CD4-positive, alpha-beta T cell treated with Interleukin-1 beta for 1 hour (primary cell): ENCODE measurements at regions not wholly inside any gene's neighbourhood (a gene's known extent, or its start where the extent isn't known, plus 50 kb on each side); places are given as distances from the start of the nearest gene placed in this dataset.
"Not testable (repeated sequence)": the region's sequence is repeated elsewhere in the genome, so short reads cannot be mapped to it uniquely, and the experiment has no call there.

Experiments used
- DNase-seq, 2 donors: peaks; one replicate each; pipeline ENCODE4 v3.0.0-alpha.2; 2020 to 2022

- no peak for DNase-seq
Measured at GRCh38 chr21:15283138-15283537, 218.3 kb upstream of the NRIP1 start.

DNA sequence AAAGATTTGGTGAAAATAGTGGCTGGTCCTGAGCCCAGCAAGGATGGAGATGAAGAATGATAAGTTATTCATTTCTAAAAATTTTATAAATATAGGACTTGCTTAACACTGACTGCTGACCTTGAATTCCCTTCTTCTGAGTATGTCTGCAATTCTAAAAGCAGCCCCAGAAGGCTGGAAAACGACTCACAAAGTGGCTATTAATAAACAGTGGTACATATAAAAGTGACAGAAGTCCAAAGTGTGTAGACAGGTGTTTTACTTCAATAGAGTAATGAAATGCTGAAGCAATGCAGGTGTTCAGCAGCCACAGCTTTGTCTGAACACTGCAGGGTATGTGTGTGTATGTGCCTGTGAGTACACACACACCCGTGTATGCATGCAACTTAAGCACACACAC lies 219.0 kb upstream of the NRIP1 start:
- DNase-seq, result no peak

DNA sequence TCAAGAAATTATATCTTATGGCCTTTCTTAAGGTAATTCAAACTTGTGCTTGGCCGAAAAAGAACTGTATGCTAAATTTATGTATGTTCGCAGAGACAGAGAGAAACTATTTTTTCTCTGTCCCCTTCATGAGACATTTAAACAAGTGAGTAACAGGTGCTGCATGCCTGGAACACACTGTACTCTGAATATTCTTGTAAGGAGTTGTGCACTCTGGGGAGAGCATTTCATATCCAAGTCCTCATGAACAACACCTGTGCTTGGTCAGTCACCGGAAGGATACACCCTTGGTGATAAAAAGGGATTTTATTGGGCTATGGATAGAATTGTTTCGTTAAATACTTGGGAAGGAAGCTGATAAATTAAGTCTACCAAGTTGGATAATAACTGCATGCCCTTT lies 220.8 kb upstream of the NRIP1 start:
- no peak for DNase-seq

DNA sequence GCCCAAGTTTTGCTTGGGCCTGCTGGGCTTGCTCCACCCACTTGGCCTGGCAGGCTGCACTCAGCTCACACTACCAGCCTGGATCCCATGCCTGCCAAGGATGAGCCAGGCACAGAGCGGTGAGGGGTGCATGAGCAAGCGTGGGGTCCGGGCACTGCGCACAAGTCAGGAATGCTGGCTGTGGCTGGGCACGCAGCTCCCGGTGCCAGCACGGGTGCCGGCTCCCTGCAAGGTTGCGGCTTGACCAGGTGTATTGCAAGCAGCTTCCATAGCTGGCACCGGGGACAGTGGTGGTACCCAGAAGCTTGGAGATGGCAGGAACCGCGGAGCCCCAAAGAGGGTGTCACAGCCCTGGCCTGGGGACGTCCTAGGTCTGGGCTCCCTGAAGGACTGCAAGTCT lies 224.4 kb upstream of the NRIP1 start:
- DNase-seq, result no peak

- peak in 1 of 2 donors; percentile 2 for DNase-seq
Measured at GRCh38 chr21:15289896-15290841, 225.4 kb upstream of the NRIP1 start.

DNA sequence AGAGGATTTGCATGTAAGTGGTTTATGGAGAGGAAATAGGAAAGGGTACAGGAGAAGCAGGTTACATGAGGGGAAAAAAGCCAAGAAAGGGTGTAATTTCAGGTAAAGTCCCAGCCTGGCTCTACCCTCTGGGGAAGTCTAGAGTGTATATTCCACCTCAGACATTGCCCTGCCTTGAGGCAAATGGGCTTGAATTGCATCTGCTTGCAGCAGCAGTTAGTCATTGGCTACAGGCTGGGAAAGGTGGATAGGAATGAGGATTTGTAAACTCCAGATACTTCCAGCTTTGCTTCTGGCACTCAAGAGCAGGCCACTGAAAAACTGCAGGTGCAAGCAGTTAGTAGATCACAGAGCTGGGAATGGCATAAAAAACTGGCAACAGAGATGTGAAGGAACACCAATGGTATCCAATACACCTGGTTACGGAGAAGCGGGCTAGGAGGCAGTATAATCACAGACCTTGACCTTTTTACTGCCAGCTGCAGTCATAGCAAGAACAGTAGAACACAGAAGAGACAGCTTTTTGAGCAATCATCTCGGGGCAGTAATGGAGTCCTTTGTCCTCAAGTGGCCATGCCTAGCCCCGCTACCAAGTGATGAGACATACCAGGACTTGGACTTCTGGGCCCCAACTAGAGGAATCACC lies 226.9 kb upstream of the NRIP1 start:
- no peak for DNase-seq

DNA sequence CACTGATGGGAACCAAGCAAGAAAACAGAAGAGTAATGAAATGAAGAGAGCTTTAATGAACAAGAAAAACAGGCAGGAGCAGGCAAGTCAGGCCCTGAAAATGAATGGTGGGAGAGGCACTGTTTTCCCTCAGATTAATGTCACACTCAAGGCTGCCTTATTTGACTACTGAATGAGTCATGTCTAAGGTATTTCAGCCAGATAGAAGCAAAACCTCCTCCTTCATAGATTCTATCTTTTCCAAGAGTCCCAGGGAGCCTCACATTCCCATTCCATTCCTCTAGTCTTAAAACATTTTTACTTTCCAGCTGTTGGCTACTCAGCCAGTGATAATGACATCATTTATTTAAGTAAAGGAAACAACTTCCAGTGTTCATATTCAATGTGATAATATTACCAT lies 228.4 kb upstream of the NRIP1 start:
- no peak for DNase-seq

DNA sequence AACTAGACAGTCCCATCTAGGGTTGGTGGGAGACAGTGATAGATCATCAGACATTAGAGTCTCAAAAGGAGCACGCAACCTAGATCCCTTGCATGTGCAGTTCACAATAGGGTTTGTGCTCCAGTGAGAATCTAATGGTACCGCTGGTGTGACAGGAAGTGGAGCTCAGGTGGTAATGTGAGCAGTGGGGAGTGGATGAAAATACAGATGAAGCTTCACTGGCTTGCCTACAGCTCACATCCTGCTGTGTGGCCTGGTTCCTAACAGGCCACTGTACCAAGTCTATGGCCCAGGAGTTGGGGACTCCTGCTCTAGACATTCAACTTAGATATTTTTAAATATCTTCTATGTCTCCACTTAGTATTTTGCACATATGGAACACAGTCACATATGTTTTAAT lies 231.1 kb upstream of the NRIP1 start:
- DNase-seq, result no peak

DNA sequence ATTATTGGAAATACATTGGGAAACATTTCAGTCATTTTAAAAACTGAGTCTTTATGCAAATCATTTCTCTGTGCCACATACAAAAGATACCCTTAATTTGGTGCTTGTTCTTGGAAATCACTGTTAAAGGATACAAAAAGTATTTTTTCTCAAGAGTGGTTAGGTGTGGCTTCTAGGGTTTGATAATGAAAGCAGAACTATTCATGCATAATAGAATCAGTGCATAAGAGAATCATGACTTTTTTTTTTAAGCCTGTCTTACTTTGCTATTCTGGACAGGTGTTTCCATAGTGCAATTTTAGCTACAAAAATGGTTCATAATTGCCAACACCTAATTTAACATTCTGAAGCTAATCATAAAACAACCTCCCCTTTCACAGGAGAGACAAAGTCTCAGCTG lies 233.0 kb upstream of the NRIP1 start:
- no peak for DNase-seq

DNA sequence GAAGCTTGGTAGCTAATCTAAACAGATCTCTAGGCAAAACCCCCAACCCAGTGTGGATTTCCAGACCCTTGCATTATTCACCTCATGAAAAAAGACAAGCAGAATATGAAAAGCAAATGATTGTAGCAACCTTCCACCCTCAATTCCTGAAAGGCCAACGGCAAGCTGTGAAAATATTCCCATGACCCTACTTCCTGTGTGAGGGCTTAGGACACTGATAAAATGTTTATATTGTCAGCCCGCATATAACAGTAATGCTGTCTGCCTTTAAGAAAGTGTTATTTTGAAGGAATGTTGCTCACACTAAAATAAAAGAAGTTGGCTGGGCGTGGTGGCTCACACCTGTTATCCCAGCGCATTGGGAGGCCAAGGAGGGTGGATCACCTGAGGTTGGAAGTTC lies 233.5 kb upstream of the NRIP1 start:
- DNase-seq, result no peak

GRCh38 chr21:15298755-15299154 lies 234.0 kb upstream of the NRIP1 start:
- not testable (repeated sequence) for DNase-seq

DNA sequence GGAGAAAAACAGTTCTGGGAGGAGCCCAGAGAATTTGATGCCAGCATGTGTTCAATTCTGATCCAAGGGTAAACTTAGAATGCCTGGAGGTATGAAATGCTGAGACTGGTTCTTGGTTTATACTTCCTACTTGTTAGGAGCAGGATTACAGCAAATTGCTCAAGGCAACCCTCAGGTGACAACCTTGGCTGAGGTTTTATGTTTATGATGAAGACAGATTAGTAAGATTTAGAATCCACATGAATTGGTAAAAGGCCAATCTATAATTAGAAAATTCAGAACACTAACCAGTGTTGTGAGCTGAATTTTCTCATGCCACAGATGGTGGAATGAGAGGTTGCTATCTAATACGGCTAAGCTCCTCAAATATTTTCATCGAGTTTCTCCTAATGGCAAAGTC lies 235.3 kb upstream of the NRIP1 start:
- no peak for DNase-seq

DNA sequence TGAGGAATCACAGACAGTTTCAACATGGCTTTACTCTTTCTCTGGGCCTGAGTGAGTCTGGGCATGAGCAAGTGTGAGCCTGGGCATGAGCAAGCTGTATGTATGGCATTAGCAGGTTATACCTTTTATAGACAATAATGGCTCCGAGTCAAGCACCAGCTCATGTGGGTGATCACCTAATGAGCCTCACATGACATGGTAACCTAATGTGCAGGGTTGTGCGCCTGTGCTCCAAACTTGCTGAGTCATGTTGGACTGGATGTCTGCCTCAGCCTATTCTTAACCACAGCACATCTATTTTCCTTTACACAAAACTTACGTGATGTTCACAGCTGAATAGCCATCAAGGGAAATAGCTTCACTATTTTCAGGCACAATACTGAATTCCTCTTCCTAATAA lies 236.2 kb upstream of the NRIP1 start:
- no peak for DNase-seq

DNA sequence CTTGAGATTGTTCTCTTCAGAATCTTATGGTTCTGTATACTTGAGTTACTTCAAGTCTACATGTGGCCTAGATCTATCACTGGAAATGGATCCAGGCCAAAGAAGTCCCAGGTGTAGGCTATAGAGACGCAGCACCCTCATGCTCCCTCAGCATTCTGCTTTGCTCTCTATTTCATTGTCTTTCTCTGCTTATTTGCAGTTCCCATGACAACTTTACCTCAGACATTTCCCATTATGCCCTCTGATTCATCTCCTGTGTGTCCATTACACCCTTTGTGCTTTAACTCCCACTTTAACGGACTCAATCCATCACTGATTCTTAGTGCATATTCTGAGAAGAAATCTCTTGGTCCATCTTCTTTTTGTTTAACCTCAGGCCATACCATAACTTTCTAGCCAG lies 236.9 kb upstream of the NRIP1 start:
- no peak for DNase-seq

- DNase-seq, result no peak
Measured at GRCh38 chr21:15306271-15306670, 241.5 kb upstream of the NRIP1 start.

- DNase-seq, result no peak
Measured at GRCh38 chr21:15308333-15308732, 243.5 kb upstream of the NRIP1 start.

GRCh38 chr21:15309022-15309590 lies 244.3 kb upstream of the NRIP1 start:
- no peak for DNase-seq

DNA sequence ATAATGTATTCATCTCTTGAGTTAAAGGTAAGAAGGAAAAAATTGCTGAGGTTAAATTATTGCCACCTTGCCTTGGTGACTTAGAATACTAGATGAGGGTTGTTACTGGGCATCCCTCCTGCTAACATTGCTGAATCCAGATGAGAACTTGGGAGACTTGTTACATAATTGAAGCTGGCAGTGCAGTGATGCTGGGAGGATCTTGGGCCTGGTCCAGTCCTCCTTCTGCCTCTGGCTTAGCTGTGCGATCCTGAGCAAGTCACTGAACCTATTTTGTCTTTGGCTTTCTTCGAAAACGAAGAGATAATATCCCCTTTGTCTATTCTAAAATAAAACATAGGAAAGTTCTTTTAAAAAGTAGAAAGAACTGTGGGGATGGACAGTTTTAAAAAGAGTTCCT lies 244.9 kb upstream of the NRIP1 start:
- no peak for DNase-seq

DNA sequence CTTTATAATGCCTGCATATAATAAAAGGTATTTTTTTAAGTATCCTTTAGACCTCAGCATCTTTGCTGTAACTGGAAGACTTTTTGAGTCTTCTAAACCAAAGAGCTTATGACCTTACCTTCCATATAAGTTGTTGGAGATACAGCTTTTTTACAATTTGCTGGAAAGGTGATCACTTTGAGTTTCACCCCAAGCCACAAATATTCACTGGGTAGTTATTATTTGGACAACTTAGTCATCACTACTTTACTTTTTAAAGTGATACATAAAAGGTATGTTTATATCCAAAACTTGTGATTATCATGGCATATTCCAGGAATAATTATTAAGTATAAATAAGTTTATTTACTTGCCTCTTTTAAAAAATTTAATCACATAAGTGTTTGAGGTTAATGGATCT lies 246.7 kb upstream of the NRIP1 start:
- no peak for DNase-seq

GRCh38 chr21:15317034-15317433 lies 252.2 kb upstream of the NRIP1 start:
- not testable (repeated sequence) for DNase-seq

DNA sequence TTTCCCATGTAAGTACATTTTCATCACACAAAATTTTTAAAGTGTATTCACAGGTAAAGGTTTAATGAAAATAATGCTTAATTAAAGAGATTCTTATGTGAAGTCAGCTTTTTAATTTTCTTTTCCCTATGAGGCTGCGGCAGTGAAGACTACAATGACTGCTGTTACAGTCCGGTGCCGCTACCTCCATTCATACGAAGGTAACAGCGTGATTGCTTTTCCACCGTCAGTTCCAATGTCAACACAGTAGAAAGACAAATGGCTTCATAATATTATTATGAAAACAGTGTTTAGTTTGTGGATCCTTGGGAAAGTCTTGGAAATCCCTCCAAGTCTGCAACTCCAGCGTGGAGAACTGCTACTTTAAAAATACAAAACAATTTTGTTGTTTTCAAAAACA lies 254.9 kb upstream of the NRIP1 start:
- no peak for DNase-seq

GRCh38 chr21:15324542-15324941 lies 259.7 kb upstream of the NRIP1 start:
- DNase-seq, result no peak

DNA sequence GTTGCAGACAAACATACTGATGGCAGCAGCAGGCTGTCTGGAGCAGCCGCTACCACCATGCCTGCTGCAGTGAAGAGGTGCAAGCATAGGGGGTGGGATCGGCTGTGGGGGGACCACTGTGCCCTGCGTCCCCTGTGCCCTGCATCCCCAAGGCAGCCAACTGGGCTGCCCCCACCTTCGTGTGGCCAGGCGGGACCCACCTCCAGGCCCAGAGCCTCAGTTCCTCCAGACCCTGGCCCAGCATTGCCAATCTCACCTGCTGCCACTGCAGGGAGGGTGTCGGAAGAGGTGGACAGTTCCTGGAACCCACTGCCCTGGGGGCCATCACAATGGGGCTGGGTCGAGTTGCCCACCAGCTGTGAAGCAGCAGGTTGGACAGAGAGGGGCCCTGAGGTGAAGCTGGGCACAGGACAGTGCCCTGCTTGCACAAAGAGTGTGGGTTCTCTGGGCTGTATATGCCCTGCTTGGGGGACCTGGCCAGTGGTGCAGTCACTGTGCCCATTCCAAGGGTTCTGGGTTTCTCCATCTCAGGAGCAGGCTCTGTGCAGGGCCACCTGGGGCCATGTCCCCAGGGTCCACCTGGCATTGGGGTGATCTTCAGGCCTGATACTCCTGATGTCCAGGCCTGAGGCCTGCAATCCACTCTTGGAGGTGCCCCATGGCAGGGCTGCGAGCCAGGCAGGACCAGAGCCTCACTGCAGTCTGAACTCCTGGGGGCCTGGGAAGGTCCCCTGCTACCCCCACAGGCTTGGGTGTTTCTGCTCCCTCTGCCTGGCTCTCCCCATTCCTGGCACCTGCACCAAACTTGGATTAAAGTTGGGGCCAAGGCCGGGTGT lies 261.4 kb upstream of the NRIP1 start:
- no peak for DNase-seq
